GM10248 (cell line): ENCODE measurements at regions not wholly inside any gene's neighbourhood (a gene's known extent, or its start where the extent isn't known, plus 50 kb on each side); places are given as distances from the start of the nearest gene placed in this dataset.

Source experiments
- CTCF ChIA-PET: fragments of 300-600 bp; sonication (Branson Sonifier 250); formaldehyde crosslinking; extraction: SDS; loops from one replicate; lab custom pipeline; 2021; ENCODE audit warnings: antibody characterized with exemption; lab: Yijun Ruan, JAX
- POLR2A ChIA-PET: fragments of 350-650 bp; sonication (Branson Sonifier 250); formaldehyde crosslinking; extraction: SDS; loops from one replicate; lab custom pipeline; 2020; ENCODE audit warnings: antibody characterized with exemption; lab: Yijun Ruan, JAX
- DNase-seq: peaks from one replicate; pipeline ENCODE4 v3.0.0; 2012; ENCODE audit errors: extremely low spot score
- CTCF ChIP-seq: IDR thresholded peaks from 2 replicates; pipeline ENCODE4 v1.5.1; 2012; ENCODE audit warnings: mild to moderate bottlenecking, low read depth; ENCODE audit errors: extremely low read depth, missing control alignments, control extremely low read depth

GRCh38 chr7:12772768-12773167, 85.3 kb downstream of the ARL4A start:
- ChIA-PET POLR2A (no interaction called here), CTCF (interaction anchor here (1.9 kb wide), 1 partner anchor 41 kb away, joined by 4 read pairs; no protein-coding TSS in a partner anchor)
- no peak for TF ChIP-seq CTCF
- DNase-seq: no peak

GRCh38 chr7:12777257-12777656, 89.8 kb downstream of the ARL4A start:
- no peak for DNase-seq
- no peak for TF ChIP-seq CTCF
- ChIA-PET CTCF (interaction anchor here (1.2 kb wide), 1 partner anchor 15 kb away, joined by 4 read pairs; no protein-coding TSS in a partner anchor), POLR2A (no interaction called here)

GRCh38 chr7:12779947-12780346, 92.5 kb downstream of the ARL4A start:
- TF ChIP-seq CTCF: no peak
- CTCF ChIA-PET: no interaction called here
- DNase-seq: no peak
- POLR2A ChIA-PET: no interaction called here

- ChIA-PET POLR2A (no interaction called here), CTCF (interaction anchor here (1.4 kb wide), 1 partner anchor 15 kb away, joined by 3 read pairs; no protein-coding TSS in a partner anchor)
- no peak for TF ChIP-seq CTCF
- no peak for DNase-seq
These were observed 96.1 kb downstream of the ARL4A start for GRCh38 chr7:12783421-12784095.

GRCh38 chr7:12785473-12785872, 98.0 kb downstream of the ARL4A start:
- POLR2A ChIA-PET: no interaction called here
- no peak for DNase-seq
- CTCF ChIA-PET: no interaction called here
- TF ChIP-seq CTCF: no peak

GRCh38 chr7:12786494-12786893, 99.1 kb downstream of the ARL4A start:
- CTCF ChIA-PET: no interaction called here
- POLR2A ChIA-PET: no interaction called here
- DNase-seq: no peak
- no peak for TF ChIP-seq CTCF
